ENCODE measurements at regions not wholly inside any gene's neighbourhood (a gene's known extent, or its start where the extent isn't known, plus 50 kb on each side); places are given as distances from the start of the nearest gene placed in this dataset.

- DNase-seq (ENCODE audit: low read depth in 3 of 3), result no peak
Measured at GRCh38 chr4:180695851-180696250, 1547.4 kb upstream of the TENM3 start.

DNA sequence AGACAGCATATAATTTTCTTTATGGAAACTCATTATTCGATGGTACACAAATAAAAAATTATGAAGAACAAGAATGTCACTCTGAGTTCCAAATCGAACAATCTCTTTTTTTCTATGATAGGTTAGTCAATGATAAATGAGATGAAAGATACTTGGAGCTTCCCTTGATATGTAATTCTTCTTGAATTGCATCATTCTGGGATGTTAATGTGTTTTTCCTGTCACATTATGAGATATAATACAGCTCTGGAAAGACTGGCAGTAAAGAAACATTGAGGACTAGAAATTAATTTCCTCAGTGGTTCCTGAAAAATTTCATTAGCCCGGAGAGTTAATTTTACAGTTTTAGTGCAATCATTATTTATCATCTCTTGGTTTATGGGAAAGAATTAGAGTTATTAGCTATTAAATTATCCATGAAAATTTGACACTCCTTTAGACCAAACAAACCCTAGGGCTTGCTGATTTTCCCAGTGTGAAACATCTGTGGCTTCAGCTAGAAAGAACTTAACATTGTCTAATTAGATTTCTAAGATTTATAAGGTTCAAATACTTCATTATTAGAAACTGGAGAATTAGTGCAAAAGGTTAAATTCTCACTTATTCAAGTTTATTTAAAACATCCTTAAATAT, 1546.6 kb upstream of the TENM3 start:
- no peak for DNase-seq (ENCODE audit: low read depth in 3 of 3)

GRCh38 chr4:180698550-180699195, 1544.5 kb upstream of the TENM3 start:
- no peak for DNase-seq (ENCODE audit: low read depth in 3 of 3)

DNA sequence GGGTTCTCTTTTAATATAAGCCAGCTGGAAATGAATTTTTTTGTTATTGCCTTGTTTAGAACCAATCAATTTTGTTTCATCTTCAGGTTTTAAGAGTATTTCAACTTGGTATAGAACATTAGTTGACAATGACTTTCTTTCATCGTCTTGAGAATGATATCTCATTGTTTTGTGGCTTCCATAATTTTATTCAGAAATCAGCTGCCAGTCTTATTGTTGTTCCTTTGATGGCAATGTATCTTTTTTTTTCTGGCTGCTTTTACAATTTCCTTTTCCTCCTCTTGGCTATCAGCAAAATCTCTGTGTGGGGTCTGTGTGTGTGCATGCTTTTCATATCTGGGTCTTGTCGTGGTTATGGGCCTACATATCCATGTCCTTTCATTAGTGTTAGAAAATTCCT, 1536.4 kb upstream of the TENM3 start:
- no peak for DNase-seq (ENCODE audit: low read depth in 3 of 3)

- DNase-seq (ENCODE audit: low read depth in 3 of 3), result no peak
Measured at GRCh38 chr4:180710628-180711337, 1532.4 kb upstream of the TENM3 start.

DNA sequence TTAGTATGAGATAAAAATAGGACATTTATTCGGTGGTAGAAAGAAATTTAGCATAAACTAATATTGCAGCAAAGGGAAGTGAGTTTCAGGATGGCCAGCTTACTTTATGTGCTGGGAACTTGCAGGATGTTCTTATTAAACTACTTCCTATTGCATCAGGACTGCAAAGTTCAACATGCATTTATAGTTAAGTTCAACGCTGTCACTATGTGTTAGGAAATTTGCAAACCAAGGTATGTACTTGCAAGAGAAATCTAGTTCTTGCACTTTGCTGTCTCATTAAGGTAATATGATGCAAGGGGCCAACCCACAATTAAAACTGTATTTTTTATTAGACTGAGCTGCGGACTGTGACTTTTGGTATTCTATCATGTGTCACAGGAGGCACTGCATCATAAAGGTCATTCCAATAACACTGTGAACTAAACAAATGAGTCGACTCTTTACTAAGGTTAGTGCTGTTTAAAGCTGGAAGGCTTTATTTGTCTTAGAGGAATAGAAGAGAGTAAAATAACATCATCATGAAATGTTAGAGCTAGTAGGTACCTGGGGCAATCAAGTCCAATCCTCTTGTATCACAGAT, 1525.7 kb upstream of the TENM3 start:
- DNase-seq (ENCODE audit: low read depth in 3 of 3), result no peak

- DNase-seq (ENCODE audit: low read depth in 3 of 3), result no peak
Measured at GRCh38 chr4:180721356-180721755, 1521.8 kb upstream of the TENM3 start.

DNA sequence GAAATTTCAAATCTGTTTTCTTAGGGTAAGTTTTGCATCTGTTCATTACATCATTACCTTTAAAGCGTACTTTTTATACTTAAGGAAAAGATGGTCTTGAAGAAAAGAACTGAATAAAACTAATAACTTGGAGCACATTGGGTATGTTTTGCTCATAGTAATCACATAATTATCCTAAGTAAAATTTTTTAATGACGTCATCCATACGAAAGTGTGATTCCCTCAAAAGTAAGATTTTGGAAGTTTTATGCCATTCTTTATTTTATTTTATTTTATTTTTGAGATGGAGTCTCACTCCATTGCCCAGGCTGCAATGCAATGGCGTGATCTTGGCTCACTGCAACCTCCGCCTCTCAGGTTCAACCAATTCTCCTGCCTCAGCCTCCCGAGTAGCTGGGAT, 1516.6 kb upstream of the TENM3 start:
- DNase-seq (ENCODE audit: low read depth in 3 of 3), result no peak

DNA sequence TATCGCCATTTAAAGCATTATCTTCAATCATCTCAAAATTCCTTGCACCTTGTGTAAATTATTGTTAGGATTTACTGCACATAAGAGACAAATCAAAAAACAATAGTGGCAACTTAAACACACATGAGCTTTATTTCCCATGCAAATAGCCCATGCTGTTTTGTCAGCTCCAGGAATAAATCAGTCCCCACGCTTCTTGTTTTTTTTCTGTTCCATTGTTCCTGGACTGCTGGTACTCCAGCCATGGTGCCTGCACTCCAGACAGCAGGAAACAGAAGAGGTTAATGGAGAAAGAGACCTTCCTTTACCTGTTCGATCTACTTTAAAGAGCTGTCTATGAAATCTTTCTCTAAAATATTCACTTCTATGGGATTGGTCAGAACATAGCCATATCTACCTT, 1515.7 kb upstream of the TENM3 start:
- DNase-seq (ENCODE audit: low read depth in 3 of 3), result no peak

DNA sequence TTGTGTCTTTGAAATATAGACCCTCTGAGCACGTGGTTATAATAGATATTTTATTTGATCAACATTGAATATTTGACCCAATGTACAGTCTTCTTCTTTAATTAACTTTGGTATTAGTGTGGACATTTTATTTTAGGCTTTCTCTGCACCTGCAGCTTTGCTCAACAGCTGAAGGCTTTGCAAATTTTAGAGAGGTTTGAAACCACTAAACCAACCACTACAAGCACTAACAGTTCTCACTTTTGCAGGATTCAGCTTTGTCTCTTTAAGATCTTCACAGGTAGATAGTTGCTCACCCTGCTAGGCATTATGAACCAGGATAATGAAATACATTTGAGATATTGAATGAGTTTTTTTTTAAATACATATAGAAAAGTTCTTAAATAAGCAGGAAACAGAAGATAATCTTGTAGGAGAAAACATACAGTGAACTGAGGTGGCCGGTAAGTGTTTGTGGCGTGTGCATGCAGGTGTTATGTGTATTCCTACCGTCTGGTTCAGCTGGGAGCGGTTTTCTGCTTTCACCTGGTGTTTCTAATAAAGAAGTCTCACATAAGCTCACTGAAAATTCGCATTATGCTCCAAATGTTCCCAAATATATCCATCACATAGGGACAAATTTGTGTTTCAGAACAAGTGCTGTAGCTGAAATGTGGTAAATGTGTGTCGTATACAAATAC, 1508.3 kb upstream of the TENM3 start:
- no peak for DNase-seq (ENCODE audit: low read depth in 3 of 3)

GRCh38 chr4:180741703-180742102, 1501.5 kb upstream of the TENM3 start:
- no peak for DNase-seq (ENCODE audit: low read depth in 3 of 3)

GRCh38 chr4:180745019-180745418, 1498.2 kb upstream of the TENM3 start:
- DNase-seq (ENCODE audit: low read depth in 3 of 3), result no peak

DNA sequence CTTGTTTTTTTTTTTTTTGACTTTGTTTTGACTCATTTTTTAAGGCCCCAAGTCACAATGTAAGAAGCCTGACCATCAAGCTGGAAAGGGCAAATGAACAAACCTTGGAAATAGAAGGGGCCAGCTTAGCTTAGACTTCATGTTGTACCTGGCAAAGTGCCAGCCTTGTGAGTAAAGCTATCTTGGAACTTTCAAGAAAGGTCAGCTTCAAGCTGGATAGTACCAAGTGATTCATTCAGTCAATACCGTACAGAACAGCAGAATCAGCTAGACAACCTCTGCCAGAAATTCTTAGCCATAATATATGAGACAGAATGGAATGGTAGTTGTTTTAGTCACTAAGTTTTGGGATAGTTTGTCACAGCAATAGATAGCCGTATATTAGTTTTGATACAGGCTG, 1492.2 kb upstream of the TENM3 start:
- no peak for DNase-seq (ENCODE audit: low read depth in 3 of 3)

- DNase-seq (ENCODE audit: low read depth in 3 of 3), result no peak
Measured at GRCh38 chr4:180757927-180758326, 1485.3 kb upstream of the TENM3 start.

DNA sequence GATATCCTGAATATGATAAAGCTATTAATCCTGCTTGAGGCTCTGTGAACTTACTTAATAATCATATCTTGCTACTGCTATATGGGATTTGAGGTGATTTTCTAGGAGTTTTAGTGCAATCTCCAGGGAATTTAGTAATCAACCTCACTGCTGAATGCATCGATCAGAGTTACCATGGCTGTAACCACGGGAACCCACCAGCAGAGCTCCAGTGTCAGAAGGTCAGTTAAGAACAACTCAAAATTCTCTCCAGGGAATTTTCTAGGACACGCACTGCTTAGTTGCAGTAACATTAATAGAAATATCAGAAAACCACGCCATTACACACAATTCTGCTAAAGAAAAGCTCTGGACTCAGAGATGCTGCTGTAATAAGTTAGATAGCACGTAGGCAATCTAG, 1477.2 kb upstream of the TENM3 start:
- DNase-seq (ENCODE audit: low read depth in 3 of 3), result no peak

- no peak for DNase-seq (ENCODE audit: low read depth in 3 of 3)
Measured at GRCh38 chr4:180766944-180767729, 1476.1 kb upstream of the TENM3 start.

DNA sequence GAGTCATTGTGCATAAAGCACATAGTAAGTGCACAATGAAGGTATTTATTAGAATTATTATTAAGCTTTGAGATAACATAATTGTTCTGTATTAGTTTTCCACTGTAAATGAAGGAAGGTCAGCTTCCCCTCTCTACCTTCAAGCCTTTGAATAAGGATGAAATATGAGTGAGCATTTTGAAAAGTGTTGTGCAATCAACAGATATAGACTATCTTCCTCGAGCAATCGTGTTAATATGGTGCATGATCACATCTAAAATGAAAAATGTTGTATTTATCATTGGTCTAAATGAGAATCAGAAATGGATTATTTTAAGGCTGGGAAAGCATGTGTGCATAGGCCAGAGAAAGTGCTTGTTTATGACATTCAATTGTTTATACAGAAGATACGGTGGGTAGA, 1474.6 kb upstream of the TENM3 start:
- no peak for DNase-seq (ENCODE audit: low read depth in 3 of 3)

DNA sequence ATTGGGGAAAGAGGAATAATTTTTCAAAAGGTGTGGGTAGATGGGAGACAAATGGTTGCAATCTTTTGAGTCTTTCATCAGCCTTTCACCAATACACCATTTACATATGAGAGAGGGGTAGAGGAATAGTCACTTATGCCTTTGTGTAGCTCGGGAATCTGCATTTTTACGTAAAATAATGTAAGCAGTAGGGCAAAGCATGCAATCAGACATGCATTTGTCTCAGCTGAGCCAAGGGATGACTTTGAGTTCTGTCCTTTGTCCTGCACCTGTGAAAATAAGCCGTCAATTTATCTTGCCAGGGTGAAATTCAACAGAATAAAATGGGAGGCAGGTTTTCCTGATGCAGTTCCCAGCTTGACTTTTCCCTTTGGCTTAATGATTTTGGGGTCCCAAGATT, 1473.4 kb upstream of the TENM3 start:
- no peak for DNase-seq (ENCODE audit: low read depth in 3 of 3)

GRCh38 chr4:180770265-180770664, 1472.9 kb upstream of the TENM3 start:
- DNase-seq (ENCODE audit: low read depth in 3 of 3), result no peak

DNA sequence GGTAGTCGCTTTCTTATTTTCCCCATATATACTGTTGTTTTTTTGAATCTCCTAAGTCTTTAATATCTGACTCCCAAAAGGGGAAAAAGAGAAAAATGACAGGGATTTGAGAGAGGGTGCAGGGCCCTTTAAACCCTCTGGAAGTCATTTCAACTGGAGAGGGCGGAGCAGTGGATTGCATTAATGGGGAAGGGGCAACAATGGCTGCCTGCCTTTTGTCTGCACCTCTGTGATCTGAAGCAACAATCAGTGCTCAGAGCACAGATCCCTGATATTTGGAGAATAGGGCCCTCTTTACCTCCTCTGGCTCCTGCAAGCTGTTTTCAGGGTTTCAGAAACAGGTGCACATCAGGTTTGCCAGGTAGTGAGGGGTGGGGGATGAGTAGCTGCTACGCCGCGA, 1458.3 kb upstream of the TENM3 start:
- DNase-seq (ENCODE audit: low read depth in 3 of 3), result no peak

GRCh38 chr4:180788729-180789128, 1454.5 kb upstream of the TENM3 start:
- DNase-seq (ENCODE audit: low read depth in 3 of 3), result no peak

DNA sequence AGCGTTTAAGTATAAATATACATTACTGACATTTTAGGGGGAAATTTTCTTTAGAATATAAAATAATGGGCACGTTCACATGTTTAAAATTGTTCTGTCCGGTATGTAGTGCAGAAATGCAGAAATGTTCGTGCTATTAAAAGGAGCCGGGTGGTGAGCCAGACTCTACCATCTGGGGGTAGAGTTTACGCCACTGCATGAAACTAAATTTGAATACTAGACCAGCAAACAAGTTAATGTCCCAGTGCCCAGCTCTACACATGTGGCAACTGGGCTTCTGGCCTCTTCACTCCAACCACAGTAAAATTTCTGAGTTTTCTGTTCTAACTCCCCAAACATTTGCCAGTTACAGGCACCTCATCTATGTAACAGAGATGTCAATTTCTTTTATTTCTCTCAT, 1453.3 kb upstream of the TENM3 start:
- no peak for DNase-seq (ENCODE audit: low read depth in 3 of 3)
